ENCODE measurements at regions not wholly inside any gene's neighbourhood (a gene's known extent, or its start where the extent isn't known, plus 50 kb on each side); places are given as distances from the start of the nearest gene placed in this dataset.

DNA sequence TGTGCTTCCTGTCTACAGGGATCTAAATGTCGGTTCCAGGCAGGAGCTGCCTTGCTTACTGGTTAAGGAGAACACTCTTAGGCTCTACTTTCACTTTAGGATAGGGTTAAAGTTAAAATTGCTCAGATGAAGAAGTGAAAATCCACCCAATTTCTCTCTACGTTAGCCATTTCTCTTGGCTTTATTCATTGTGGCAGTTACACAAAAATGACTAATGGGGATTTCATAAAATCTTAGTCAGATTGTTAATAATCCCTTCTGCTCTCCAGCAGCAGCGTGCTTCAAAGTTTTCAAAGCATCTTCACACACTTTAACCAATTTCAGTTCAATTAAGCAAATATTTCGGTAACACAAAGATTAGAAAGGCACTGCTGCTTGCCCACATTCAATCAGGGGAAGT is 58.4 kb upstream of the RCN1 start:
- WGBS, 2 donors = 23 to 30% methylated on average over 4 of the region's 4 CpGs
- H3K27ac ChIP-seq = no peak overlapping the region
- no peak for TF ChIP-seq POLR2A (IDR thresholded peaks at IDR 0.05)
- TF ChIP-seq, protein P1, sequence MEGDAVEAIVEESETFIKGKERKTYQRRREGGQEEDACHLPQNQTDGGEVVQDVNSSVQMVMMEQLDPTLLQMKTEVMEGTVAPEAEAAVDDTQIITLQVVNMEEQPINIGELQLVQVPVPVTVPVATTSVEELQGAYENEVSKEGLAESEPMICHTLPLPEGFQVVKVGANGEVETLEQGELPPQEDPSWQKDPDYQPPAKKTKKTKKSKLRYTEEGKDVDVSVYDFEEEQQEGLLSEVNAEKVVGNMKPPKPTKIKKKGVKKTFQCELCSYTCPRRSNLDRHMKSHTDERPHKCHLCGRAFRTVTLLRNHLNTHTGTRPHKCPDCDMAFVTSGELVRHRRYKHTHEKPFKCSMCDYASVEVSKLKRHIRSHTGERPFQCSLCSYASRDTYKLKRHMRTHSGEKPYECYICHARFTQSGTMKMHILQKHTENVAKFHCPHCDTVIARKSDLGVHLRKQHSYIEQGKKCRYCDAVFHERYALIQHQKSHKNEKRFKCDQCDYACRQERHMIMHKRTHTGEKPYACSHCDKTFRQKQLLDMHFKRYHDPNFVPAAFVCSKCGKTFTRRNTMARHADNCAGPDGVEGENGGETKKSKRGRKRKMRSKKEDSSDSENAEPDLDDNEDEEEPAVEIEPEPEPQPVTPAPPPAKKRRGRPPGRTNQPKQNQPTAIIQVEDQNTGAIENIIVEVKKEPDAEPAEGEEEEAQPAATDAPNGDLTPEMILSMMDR (IDR thresholded peaks at IDR 0.05) = no peak
- H3K27me3 ChIP-seq = no peaks in the 10 kb centered on the region
- H3K9me3 ChIP-seq = no peaks in the 10 kb centered on the region
- no peaks in the 10 kb centered on the region for H3K36me3 ChIP-seq
- DNase-seq = no peak
- no peaks in the 10 kb centered on the region for H3K4me1 ChIP-seq
- no peak overlapping the region for H3K4me3 ChIP-seq
- intact Hi-C loops (cut with DNase I) = no loop called here

DNA sequence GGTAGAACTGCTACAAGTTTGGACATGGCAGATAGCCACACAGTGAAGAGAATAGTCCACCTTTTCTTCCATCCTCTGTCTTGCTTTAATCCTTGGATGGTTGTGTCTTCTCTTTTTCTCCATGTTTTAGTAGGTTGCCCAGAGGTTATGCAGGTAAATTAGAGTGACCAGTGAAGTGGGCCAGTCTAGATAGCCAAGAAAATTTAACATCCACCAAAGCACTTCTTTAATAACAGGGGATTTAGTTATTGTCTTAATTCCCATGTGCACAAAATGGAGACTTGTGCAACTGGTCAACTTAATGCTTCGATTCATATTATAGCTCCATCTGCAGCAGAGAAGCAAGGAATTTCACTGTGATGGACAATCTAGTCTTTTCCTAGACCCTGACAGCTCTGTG is 58.8 kb upstream of the RCN1 start:
- intact Hi-C loops (cut with DNase I) = no loop called here
- Histone ChIP-seq H3K9me3 (no peaks in the 10 kb centered on the region), H3K4me3 (no peak overlapping the region), H3K36me3 (no peaks in the 10 kb centered on the region), H3K27me3 (no peaks in the 10 kb centered on the region), H3K27ac (no peak overlapping the region), H3K4me1 (no peaks in the 10 kb centered on the region)
- TF ChIP-seq, protein P1 (IDR thresholded peaks at IDR 0.05) = no peak
- no peak for TF ChIP-seq POLR2A (IDR thresholded peaks at IDR 0.05)
- no peak for DNase-seq
- 70 to 83% methylated on average over 1 of the region's 1 CpG for WGBS, 2 donors

DNA sequence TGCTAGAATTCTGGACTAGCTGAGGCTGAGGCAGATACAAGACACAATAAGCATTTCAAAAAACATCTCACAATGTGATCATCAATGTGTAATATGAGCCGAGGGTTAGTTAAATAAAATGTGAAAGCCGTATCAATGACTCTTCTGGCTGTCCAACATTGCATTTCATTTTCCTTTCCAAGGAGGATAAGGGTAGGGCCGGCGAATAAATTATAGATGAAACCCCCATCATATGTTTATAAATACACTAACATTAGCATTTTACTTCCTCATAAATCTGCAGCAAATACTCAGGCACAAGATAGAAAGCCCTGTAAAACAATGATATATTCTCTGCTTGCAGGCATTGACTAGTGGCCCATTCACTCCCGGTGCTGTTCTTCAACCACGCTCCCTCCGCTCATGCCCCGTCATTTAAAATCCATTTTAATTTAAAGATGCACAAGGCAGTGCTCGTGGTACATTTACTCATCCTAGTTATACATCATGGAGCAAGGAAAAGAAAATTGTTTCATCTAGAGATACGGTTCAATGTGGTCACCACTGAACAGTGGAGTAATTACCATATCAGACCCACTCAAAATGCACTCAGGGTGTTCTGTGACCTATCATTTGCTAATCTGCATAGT is 59.9 kb upstream of the RCN1 start:
- H3K4me1 ChIP-seq = no peaks in the 10 kb centered on the region
- 79 to 80% methylated on average over 10 of the region's 10 CpGs for WGBS, 2 donors
- no peak for DNase-seq
- no peaks in the 10 kb centered on the region for H3K9me3 ChIP-seq
- no peak for TF ChIP-seq POLR2A (IDR thresholded peaks at IDR 0.05)
- TF ChIP-seq, protein P1 (IDR thresholded peaks at IDR 0.05) = no peak
- no peak overlapping the region for H3K27ac ChIP-seq
- no peaks in the 10 kb centered on the region for H3K36me3 ChIP-seq
- intact Hi-C loops (cut with DNase I) = no loop called here
- H3K4me3 ChIP-seq = no peak overlapping the region
- H3K27me3 ChIP-seq = no peaks in the 10 kb centered on the region

DNA sequence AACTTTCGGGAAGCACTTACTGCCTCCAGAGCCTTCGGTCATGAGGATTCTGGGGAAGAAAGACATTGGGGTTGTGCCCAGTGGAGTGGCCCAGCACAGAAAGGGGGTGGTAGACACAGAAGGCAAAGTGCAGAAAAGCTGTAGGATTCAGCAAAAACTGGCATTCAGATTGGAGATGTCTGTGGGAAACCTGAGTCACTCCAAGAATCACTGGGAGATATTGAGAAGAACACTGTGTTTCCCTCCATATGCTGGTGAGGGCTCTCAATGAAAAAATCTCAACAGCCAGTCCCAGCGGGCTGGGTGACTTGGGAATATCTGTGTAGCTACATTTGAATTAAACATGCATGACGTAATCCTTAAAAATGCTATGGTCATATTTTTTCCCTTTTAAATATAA is 61.2 kb upstream of the RCN1 start:
- DNase-seq = no peak

DNA sequence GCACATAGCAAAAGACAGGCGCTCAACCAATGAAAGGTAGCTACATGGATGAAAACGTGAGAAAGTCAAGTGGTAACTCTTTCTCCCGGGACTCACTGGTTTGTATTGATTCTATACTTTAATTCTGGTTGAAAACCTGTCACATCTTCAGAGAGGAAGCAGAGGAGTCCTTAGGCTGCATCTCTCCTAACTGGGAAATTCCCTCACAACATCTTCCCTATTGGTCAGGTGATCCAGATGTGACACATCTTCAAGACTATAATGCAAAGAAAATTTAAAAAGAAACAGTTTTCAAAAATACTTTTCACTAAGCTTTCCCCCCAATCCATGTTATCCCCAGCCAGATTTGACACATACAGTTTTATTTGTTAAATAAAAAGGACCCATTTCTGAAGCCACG is 62.7 kb upstream of the RCN1 start:
- TF ChIP-seq POLR2A (IDR thresholded peaks at IDR 0.05) = no peak
- TF ChIP-seq, protein P1 (IDR thresholded peaks at IDR 0.05) = no peak
- Histone ChIP-seq H3K4me1 (no peaks in the 10 kb centered on the region), H3K27ac (no peak overlapping the region), H3K36me3 (no peaks in the 10 kb centered on the region), H3K9me3 (no peaks in the 10 kb centered on the region), H3K27me3 (peaks cover 0 to 6% (median 0%) of the 10 kb centered on the region in 4 donors), H3K4me3 (no peak overlapping the region)
- intact Hi-C loops (cut with DNase I) = no loop called here
- no peak for DNase-seq
- WGBS, 2 donors = 59 to 75% methylated on average over 4 of the region's 4 CpGs

More for the DNA sequence above, 61.2 kb upstream of the RCN1 start:
- TF ChIP-seq, protein P1 (IDR thresholded peaks at IDR 0.05) = no peak
- TF ChIP-seq POLR2A (IDR thresholded peaks at IDR 0.05) = no peak
- no peak overlapping the region for H3K4me3 ChIP-seq
- WGBS, 2 donors = 78 to 92% methylated on average over 4 of the region's 4 CpGs
- H3K27ac ChIP-seq = no peak overlapping the region
- no peaks in the 10 kb centered on the region for H3K4me1 ChIP-seq
- no peaks in the 10 kb centered on the region for H3K36me3 ChIP-seq
- H3K27me3 ChIP-seq = peaks cover 0 to 4% (median 0%) of the 10 kb centered on the region in 4 donors
- no peaks in the 10 kb centered on the region for H3K9me3 ChIP-seq
- intact Hi-C loops (cut with DNase I) = no loop called here
